MCF 10A (cell line): ENCODE measurements at regions not wholly inside any gene's neighbourhood (a gene's known extent, or its start where the extent isn't known, plus 50 kb on each side); places are given as distances from the start of the nearest gene placed in this dataset.

Experiments used
- BruUV-seq: library from RNA; stranded (reverse); fragments of 400-500 nt; replicated peaks from 2 replicates; lab custom pipeline; 2021; lab: Mats Ljungman, UMichigan
- CTCF ChIA-PET: fragments of 300-600 bp; sonication (Branson Sonifier 250); formaldehyde crosslinking; extraction: SDS; loops from one replicate; lab custom pipeline; 2021; ENCODE audit warnings: antibody characterized with exemption, inconsistent platforms; lab: Yijun Ruan, JAX
- POLR2A ChIA-PET: fragments of 300-600, 350-650 bp; sonication (Branson Sonifier 250); formaldehyde crosslinking; extraction: SDS; loops from one replicate; lab custom pipeline; 2020; ENCODE audit warnings: antibody characterized with exemption, inconsistent platforms; lab: Yijun Ruan, JAX
- DNase-seq: peaks from one replicate; pipeline ENCODE4 v3.0.0-alpha.2; 2018; ENCODE audit not compliant: unreplicated experiment
- H3K27ac Mint-ChIP-seq: one replicate; pipeline ENCODE4 v1.8.0; 2022; ENCODE audit warnings: mild to moderate bottlenecking, low read depth, mixed read lengths; ENCODE audit not compliant: unreplicated experiment
- H3K27me3 Mint-ChIP-seq: one replicate; pipeline ENCODE4 v1.8.0; 2022; ENCODE audit warnings: mixed read lengths; ENCODE audit not compliant: insufficient read depth, unreplicated experiment
- H3K36me3 Mint-ChIP-seq: one replicate; pipeline ENCODE4 v1.8.0; 2022; ENCODE audit warnings: mild to moderate bottlenecking, moderate library complexity, mixed read lengths; ENCODE audit not compliant: insufficient read depth, unreplicated experiment
- H3K4me1 Mint-ChIP-seq: one replicate; pipeline ENCODE4 v1.8.0; 2022; ENCODE audit warnings: mixed read lengths; ENCODE audit not compliant: insufficient read depth, unreplicated experiment
- H3K4me3 Mint-ChIP-seq: one replicate; pipeline ENCODE4 v1.8.0; 2022; ENCODE audit warnings: mild to moderate bottlenecking, moderate library complexity, mixed read lengths; ENCODE audit not compliant: unreplicated experiment
- H3K9me3 Mint-ChIP-seq: one replicate; pipeline ENCODE4 v1.8.0; 2022; ENCODE audit warnings: mixed read lengths; ENCODE audit not compliant: unreplicated experiment
- intact Hi-C: fragments of 100-400 bp; cut with micrococcal nuclease; formaldehyde crosslinking; loops from 2 replicates; pipeline ENCODE4 v1.14.1; 2022
- TF ChIP-seq, protein P1 (sequence below): fragments of 200-600 bp; IDR thresholded peaks from one replicate; pipeline ENCODE4 v1.8.0; 2022; ENCODE audit warnings: antibody characterized with exemption, mild to moderate bottlenecking; ENCODE audit not compliant: unreplicated experiment

DNA sequence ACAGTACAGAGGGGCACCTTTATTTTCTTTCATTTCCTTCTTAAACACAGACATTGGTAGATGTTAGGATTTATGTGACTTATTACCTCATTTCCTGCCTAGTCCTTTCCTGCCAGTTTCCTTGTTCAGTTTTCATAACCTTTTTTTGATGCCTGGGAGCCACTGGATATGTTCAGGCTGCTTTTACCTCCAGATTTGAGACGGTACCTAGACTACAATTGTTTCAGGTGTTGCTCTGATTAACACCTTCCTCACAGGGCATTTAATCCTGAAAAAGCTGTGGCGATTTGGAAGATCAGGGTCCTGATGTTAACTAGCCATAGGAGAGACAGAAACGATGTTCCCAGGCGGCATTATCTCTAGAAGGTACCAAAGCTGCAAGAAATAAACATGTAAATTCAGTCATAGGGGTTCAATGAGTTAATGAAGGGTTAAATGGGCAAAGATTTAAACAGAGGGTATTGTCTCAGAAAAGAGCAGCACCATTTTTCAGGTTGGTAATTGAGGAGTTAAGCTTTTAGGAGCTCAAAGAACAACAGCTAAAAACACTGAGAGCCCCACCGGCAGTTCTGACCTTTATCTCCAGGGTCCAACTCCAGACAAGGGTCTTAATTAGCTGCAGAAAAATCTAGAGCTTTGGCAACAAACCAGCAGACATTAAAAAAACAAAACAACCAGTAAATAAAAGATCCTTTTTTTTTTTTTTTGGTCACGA lies 93.3 kb downstream of the HRH4 start:
- Mint-ChIP-seq H3K4me3 (no peak overlapping the region), H3K36me3 (no peaks in the 10 kb centered on the region), H3K27me3 (no peaks in the 10 kb centered on the region), H3K4me1 (peaks cover 6% of the 10 kb centered on the region), H3K27ac (no peak overlapping the region), H3K9me3 (no peaks in the 10 kb centered on the region)
- intact Hi-C loops, result no loop called here
- no peak for DNase-seq
- ChIA-PET POLR2A (no interaction called here), CTCF (interaction anchor here (1.3 to 1.8 kb wide), 3 partner anchors 8 to 173 kb away, joined by 4 to 10 read pairs (median 6); no protein-coding TSS in a partner anchor)
- TF ChIP-seq, protein P1, sequence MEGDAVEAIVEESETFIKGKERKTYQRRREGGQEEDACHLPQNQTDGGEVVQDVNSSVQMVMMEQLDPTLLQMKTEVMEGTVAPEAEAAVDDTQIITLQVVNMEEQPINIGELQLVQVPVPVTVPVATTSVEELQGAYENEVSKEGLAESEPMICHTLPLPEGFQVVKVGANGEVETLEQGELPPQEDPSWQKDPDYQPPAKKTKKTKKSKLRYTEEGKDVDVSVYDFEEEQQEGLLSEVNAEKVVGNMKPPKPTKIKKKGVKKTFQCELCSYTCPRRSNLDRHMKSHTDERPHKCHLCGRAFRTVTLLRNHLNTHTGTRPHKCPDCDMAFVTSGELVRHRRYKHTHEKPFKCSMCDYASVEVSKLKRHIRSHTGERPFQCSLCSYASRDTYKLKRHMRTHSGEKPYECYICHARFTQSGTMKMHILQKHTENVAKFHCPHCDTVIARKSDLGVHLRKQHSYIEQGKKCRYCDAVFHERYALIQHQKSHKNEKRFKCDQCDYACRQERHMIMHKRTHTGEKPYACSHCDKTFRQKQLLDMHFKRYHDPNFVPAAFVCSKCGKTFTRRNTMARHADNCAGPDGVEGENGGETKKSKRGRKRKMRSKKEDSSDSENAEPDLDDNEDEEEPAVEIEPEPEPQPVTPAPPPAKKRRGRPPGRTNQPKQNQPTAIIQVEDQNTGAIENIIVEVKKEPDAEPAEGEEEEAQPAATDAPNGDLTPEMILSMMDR, result no peak
- BruUV-seq, result no TSS peak

GRCh38 chr18:24558403-24558802 lies 98.0 kb downstream of the HRH4 start:
- H3K27me3 Mint-ChIP-seq, result no peaks in the 10 kb centered on the region

GRCh38 chr18:24559526-24559925 lies 99.1 kb downstream of the HRH4 start:
- no TSS peak for BruUV-seq
- Mint-ChIP-seq H3K4me3 (no peak overlapping the region), H3K27ac (no peak overlapping the region), H3K4me1 (peaks cover 9% of the 10 kb centered on the region), H3K36me3 (no peaks in the 10 kb centered on the region), H3K27me3 (no peaks in the 10 kb centered on the region), H3K9me3 (no peaks in the 10 kb centered on the region)
- intact Hi-C loops, result no loop called here
- ChIA-PET POLR2A (no interaction called here), CTCF (interaction anchor here (0.7 to 3.4 kb wide), 2 partner anchors 15 to 1553 kb away, joined by 5 to 24 read pairs; no protein-coding TSS in a partner anchor)
- DNase-seq, result no peak
- TF ChIP-seq, protein P1, result no peak

More at GRCh38 chr18:24558403-24558802, 98.0 kb downstream of the HRH4 start:
- H3K4me3 Mint-ChIP-seq, result no peak overlapping the region
- no TSS peak for BruUV-seq
- no peaks in the 10 kb centered on the region for H3K36me3 Mint-ChIP-seq
- peaks cover 9% of the 10 kb centered on the region for H3K4me1 Mint-ChIP-seq
- no peak overlapping the region for H3K27ac Mint-ChIP-seq
- TF ChIP-seq, protein P1, result no peak
- POLR2A ChIA-PET, result no interaction called here
- no peaks in the 10 kb centered on the region for H3K9me3 Mint-ChIP-seq
- no peak for DNase-seq
- CTCF ChIA-PET, result interaction anchor here (0.7 to 3.4 kb wide), 3 partner anchors 13 to 1246 kb away, joined by 3 to 24 read pairs (median 4); no protein-coding TSS in a partner anchor
- intact Hi-C loops, result no loop called here

DNA sequence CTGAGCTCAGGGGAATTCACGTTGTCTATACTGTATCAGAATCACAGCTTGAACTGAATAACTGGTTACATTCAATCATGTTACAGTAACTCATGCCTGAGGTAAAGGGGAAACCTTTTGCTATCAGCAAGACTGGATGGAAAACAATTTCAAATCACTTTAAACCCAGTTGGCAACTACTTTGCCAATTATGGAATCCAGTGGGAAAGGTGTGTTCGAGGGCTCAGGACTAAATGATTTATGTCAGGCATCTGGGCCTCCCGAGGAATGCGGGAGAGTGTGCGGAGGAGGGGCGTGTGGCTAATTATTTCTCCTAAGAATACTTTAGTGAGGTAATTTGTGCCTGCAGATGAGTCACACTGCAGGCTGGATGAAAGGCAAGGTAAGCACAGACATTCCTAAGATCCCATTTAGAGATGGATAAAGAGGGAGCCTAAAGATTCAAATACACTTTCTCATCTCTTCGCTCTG lies 100.1 kb downstream of the HRH4 start:
- TF ChIP-seq, protein P1, result no peak
- no peak overlapping the region for H3K27ac Mint-ChIP-seq
- intact Hi-C loops, result no loop called here
- peak; percentile 61 for DNase-seq
- peaks cover 9% of the 10 kb centered on the region for H3K4me1 Mint-ChIP-seq
- no peaks in the 10 kb centered on the region for H3K27me3 Mint-ChIP-seq
- no peaks in the 10 kb centered on the region for H3K36me3 Mint-ChIP-seq
- H3K4me3 Mint-ChIP-seq, result no peak overlapping the region
- ChIA-PET CTCF (interaction anchor here (1.4 to 3.4 kb wide), 2 partner anchors 7 to 16 kb away, joined by 4 to 24 read pairs; no protein-coding TSS in a partner anchor), POLR2A (no interaction called here)
- BruUV-seq, result no TSS peak
- H3K9me3 Mint-ChIP-seq, result no peaks in the 10 kb centered on the region
